Thyroid gland (tissue), 4 donors: ENCODE measurements at regions not wholly inside any gene's neighbourhood (a gene's known extent, or its start where the extent isn't known, plus 50 kb on each side); places are given as distances from the start of the nearest gene placed in this dataset.

Experiments used
- DNase-seq, 2 donors: peaks; one replicate each; pipeline ENCODE4 v3.0.0-alpha.2; 2019
- H3K27ac ChIP-seq, 3 donors: fragments of 200-600 bp; sonication (generic); 1 replicate in 2 of 3; 2 replicates in 1 of 3; pipeline ENCODE4 v1.5.1; 2016 to 2019; ENCODE audit warnings: mild to moderate bottlenecking in 1 of 3, moderate library complexity in 1 of 3
- H3K27me3 ChIP-seq: fragments of 200-600 bp; sonication (generic); one replicate; pipeline ENCODE4 v1.5.1; 2019
- H3K36me3 ChIP-seq, 2 donors: fragments of 200-600 bp; sonication (generic); one replicate each; pipeline ENCODE4 v1.5.1; 2016 to 2019
- H3K4me1 ChIP-seq, 2 donors: fragments of 200-600 bp; sonication (generic); one replicate each; pipeline ENCODE4 v1.5.1; 2017 to 2019
- H3K4me3 ChIP-seq, 3 donors: fragments of 200-600 bp; sonication (generic); replicated peaks in 1 of 3; 1 replicate in 2 of 3; 2 replicates in 1 of 3; pipeline ENCODE4 v1.5.1; 2016; ENCODE audit warnings: mild to moderate bottlenecking in 1 of 3
- H3K9me3 ChIP-seq: fragments of 200-600 bp; sonication (generic); one replicate; pipeline ENCODE4 v1.5.1; 2017
- POLR2A ChIP-seq, 2 donors: fragments of 450-650 bp; IDR thresholded peaks; one replicate each; pipeline ENCODE4 v1.6.1; 2017; ENCODE audit warnings: antibody characterized with exemption in 2 of 2, mild to moderate bottlenecking in 2 of 2, moderate library complexity in 1 of 2
- WGBS, 2 donors: methylation state at CpG; one replicate each; pipeline ENCODE4 v1.1.5; 2017; 5-methylcytosine and 5-hydroxymethylcytosine counted together
- intact Hi-C: fragments of 100-400 bp; cut with DNase I; formaldehyde crosslinking; loops from one replicate; pipeline ENCODE4 v1.15.1; 2023
- TF ChIP-seq, protein P1 (sequence below), 6 experiments: fragments of 200-600 bp in 3 of 6; fragments of 450-650 bp in 3 of 6; sonication (generic) in 3 of 6; IDR thresholded peaks; one replicate each; pipeline ENCODE4 v1.5.1; 2016 to 2019; ENCODE audit warnings: antibody characterized with exemption in 6 of 6, mild to moderate bottlenecking in 2 of 6, inconsistent platforms in 1 of 6, moderate library complexity in 1 of 6

DNA sequence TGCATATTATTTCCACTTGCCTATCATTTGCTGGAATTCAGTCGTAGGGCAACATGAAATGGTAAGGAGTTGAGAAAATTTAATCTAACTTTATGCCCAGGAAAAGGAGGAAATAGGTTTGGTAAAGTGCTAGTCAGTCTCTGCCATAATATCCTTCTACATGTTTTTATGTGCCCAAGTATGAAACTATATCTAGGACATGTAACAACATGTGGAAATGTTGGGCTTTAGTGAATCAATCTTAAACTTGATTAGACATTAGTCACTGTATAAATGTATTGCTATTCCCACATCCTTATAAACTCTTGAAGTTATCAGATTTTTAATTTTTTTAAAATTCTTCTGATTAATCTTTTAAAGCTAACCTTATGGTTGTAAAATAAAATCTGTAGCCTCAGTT, 204.7 kb upstream of the ZRANB2 start:
- Histone ChIP-seq H3K27me3 (no peaks in the 10 kb centered on the region), H3K27ac (no peak overlapping the region), H3K4me1 (no peaks in the 10 kb centered on the region), H3K36me3 (no peaks in the 10 kb centered on the region), H3K4me3 (no peak overlapping the region), H3K9me3 (no peaks in the 10 kb centered on the region)
- TF ChIP-seq, protein P1, sequence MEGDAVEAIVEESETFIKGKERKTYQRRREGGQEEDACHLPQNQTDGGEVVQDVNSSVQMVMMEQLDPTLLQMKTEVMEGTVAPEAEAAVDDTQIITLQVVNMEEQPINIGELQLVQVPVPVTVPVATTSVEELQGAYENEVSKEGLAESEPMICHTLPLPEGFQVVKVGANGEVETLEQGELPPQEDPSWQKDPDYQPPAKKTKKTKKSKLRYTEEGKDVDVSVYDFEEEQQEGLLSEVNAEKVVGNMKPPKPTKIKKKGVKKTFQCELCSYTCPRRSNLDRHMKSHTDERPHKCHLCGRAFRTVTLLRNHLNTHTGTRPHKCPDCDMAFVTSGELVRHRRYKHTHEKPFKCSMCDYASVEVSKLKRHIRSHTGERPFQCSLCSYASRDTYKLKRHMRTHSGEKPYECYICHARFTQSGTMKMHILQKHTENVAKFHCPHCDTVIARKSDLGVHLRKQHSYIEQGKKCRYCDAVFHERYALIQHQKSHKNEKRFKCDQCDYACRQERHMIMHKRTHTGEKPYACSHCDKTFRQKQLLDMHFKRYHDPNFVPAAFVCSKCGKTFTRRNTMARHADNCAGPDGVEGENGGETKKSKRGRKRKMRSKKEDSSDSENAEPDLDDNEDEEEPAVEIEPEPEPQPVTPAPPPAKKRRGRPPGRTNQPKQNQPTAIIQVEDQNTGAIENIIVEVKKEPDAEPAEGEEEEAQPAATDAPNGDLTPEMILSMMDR (IDR thresholded peaks at IDR 0.05): no peak
- TF ChIP-seq POLR2A (IDR thresholded peaks at IDR 0.05): no peak
- no peak for DNase-seq
- 78 to 94% methylated on average over 1 of the region's 1 CpG for WGBS, 2 donors
- intact Hi-C loops: no loop called here

DNA sequence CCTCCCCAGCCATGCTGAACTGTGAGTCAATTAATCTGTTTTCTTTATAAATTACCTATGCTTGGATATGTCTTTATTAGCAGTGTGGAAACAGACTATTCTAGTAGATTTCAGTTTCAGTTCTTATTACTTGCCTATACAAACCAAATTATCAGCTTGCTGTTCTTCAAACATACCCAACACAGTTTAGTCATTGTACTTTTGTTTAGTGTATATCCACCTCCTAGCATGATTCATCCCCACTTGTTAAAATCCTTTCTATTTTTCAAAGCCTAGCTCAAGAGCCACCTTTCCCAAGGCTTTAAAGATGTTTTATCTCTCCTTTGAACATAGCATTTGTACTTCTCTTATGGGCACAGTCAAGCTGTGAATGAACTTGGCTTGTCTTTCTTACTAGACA, 195.6 kb upstream of the ZRANB2 start:
- no peaks in the 10 kb centered on the region for H3K27me3 ChIP-seq
- no peak for DNase-seq
- no peak overlapping the region for H3K4me3 ChIP-seq
- intact Hi-C loops: no loop called here
- TF ChIP-seq POLR2A (IDR thresholded peaks at IDR 0.05): no peak
- TF ChIP-seq, protein P1 (IDR thresholded peaks at IDR 0.05): no peak
- H3K36me3 ChIP-seq: no peaks in the 10 kb centered on the region
- no peaks in the 10 kb centered on the region for H3K9me3 ChIP-seq
- H3K27ac ChIP-seq: no peak overlapping the region
- no peaks in the 10 kb centered on the region for H3K4me1 ChIP-seq

DNA sequence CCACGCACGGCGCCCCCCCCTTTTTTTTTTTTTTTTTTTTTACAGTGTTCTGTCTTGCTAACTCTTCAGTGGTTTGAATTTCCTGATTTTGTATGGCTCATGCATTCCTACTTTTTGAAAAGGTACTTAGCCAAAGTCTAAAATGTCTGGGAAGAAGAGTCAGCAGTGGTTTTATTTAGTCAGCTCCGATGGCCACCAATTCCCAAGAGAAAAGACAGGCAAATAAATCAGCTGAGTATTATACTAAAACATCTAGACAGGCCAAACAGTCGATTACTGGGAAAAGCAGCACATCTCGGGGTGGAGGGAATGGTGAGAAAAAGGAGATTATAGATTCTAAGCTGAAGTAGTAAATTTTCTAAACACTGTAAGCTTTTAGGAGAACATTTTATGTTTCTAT, 192.5 kb upstream of the ZRANB2 start:
- intact Hi-C loops: no loop called here
- Histone ChIP-seq H3K4me3 (no peak overlapping the region), H3K27me3 (no peaks in the 10 kb centered on the region), H3K9me3 (no peaks in the 10 kb centered on the region), H3K4me1 (no peaks in the 10 kb centered on the region), H3K27ac (no peak overlapping the region), H3K36me3 (no peaks in the 10 kb centered on the region)
- no peak for TF ChIP-seq POLR2A (IDR thresholded peaks at IDR 0.05)
- TF ChIP-seq, protein P1 (IDR thresholded peaks at IDR 0.05): no peak
- 66 to 71% methylated on average over 5 of the region's 6 CpGs for whole genome bisulfite sequencing, 2 donors
- no peak for DNase-seq

DNA sequence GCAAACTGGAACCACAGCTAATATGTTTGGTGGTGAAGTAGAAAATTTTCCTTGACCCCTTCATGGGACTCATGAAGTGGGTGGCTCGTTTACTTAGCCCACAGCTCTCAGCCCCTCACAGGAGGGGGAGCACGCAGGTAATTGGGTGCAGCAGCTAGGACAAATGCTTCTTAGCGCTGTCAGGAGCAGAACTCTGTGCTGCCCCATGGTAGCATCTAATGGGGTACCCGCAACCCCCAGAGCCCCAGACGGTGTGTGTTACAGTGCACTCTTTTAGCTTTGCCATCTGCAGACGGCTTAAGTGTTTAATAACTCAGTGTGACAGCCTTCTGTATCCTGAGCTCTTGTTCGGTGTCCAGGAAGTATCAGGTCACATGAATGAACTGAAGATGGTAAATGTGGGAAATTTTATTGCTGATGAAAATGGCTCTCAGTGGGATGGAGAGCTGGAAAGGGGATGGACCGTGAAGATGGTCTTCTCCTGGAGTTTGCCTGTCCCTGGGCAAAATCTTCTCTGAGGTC, 189.6 kb upstream of the ZRANB2 start:
- intact Hi-C loops: no loop called here
- Histone ChIP-seq H3K27ac (no peak overlapping the region), H3K9me3 (no peaks in the 10 kb centered on the region), H3K27me3 (no peaks in the 10 kb centered on the region), H3K4me3 (no peak overlapping the region), H3K4me1 (no peaks in the 10 kb centered on the region), H3K36me3 (no peaks in the 10 kb centered on the region)
- 56% methylated on average over 8 of the region's 8 CpGs for WGBS, 2 donors
- no peak for DNase-seq
- no peak for TF ChIP-seq POLR2A (IDR thresholded peaks at IDR 0.05)
- TF ChIP-seq, protein P1 (IDR thresholded peaks at IDR 0.05): no peak

DNA sequence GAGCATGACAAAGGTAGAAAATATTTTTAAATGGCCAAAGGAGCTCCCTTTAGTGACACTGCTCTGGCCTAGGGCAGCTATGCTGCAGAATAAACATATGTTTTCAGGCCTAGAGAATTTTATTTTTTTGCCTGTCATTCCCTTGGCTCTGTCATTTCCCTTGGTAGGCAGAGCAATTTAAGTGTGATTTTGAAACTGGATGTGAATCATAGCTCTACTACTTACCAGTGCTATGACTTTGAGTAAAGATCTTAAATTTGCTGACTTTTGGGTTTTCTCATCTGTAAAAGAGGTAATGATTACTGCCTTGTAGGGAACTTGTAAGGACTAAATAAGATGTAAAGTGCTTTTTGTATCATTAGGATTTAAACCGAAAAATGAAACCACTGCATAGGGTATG, 189.0 kb upstream of the ZRANB2 start:
- Histone ChIP-seq H3K9me3 (no peaks in the 10 kb centered on the region), H3K4me1 (no peaks in the 10 kb centered on the region), H3K4me3 (no peak overlapping the region), H3K27ac (no peak overlapping the region), H3K36me3 (no peaks in the 10 kb centered on the region), H3K27me3 (no peaks in the 10 kb centered on the region)
- no peak for DNase-seq
- intact Hi-C loops: no loop called here
- 88 to 91% methylated on average over 1 of the region's 1 CpG for WGBS, 2 donors
- TF ChIP-seq, protein P1 (IDR thresholded peaks at IDR 0.05): no peak
- no peak for TF ChIP-seq POLR2A (IDR thresholded peaks at IDR 0.05)
